ENCODE measurements at regions not wholly inside any gene's neighbourhood (a gene's known extent, or its start where the extent isn't known, plus 50 kb on each side); places are given as distances from the start of the nearest gene placed in this dataset.

DNA sequence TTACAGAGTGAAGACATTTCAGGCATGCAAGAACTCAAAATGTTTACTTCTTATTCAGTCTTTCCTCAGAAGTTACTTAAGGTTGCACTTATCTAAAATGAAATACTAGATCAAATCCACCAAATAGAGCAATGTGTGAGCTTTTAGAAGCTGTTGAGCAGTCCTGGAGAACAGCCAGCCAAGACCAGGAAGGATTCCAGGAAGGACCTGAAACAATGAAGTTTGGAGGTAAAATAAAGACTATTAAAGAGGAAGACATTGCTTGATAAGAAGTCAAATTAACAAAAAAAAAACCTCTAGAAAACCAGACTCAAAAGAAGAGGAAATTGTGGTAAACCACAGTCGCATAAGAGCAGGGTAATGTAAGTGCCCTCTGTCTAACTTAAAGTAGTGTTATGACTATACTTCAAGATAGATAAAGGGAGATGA is 156.2 kb upstream of the S1PR3 start:
- in situ Hi-C loops (cut with HindIII; ENCODE audit: low pct_unique_long_range_greater_than_20kb, low sequenced_read_pairs): no loop called here
- TF ChIP-seq POLR2AphosphoS5 (IDR thresholded peaks at IDR 0.05; ENCODE audit: low read depth, low read length) (no peak), TCF7L2 (IDR thresholded peaks at IDR 0.05; ENCODE audit: low read depth, low read length) (no peak), REST (IDR thresholded peaks at IDR 0.05; ENCODE audit: insufficient read depth in 1 of 2, low read depth in 2 of 2, low read length in 1 of 2) (no peak)

DNA sequence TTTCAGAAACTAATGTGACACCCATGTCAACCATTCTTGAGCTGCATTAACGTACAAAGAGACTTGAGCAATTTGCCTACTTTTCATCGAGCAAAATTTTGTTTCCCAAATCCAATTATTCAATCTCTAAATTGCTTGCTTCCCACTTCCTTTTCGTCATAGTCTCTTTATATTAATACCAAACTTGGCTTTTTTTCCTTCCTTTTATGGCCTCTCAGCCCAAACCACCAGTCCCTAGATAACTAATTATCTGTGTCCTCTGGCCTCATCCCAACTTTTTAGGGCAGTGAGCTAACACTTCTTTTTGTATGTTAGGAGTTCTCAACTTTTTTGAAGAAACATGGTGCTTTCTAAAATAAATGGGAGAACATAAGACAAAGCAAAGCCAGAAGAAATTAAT is 155.5 kb upstream of the S1PR3 start:
- Histone ChIP-seq H3K4me1 (ENCODE audit: control insufficient read depth, insufficient read depth, low read length) (no peaks in the 10 kb centered on the region), H3K27ac (ENCODE audit: low read length) (no peak overlapping the region), H3K9me3 (ENCODE audit: control insufficient read depth, insufficient read depth, low read depth, low read length) (no peaks in the 10 kb centered on the region), H3K4me3 (ENCODE audit: low read depth in 2 of 2, low read length in 2 of 2) (no peak overlapping the region), H3K36me3 (ENCODE audit: control insufficient read depth, insufficient read depth, low read length) (no peaks in the 10 kb centered on the region), H3K27me3 (ENCODE audit: control insufficient read depth, insufficient read depth, low read length) (no peaks in the 10 kb centered on the region)
- POLR2A ChIA-PET: no interaction called here
- intact Hi-C loops (cut with micrococcal nuclease; ENCODE audit: unreplicated experiment): no loop called here
- DNase-seq (ENCODE audit: low read depth, low spot score) (no peak), ATAC-seq (no peak)
- in situ Hi-C loops (cut with HindIII; ENCODE audit: low pct_unique_long_range_greater_than_20kb, low sequenced_read_pairs): no loop called here
- CTCF ChIA-PET: no interaction called here
- BruUV-seq (replicated peaks): no TSS peak
- TF ChIP-seq POLR2AphosphoS5 (IDR thresholded peaks at IDR 0.05; ENCODE audit: low read depth, low read length): no peak
- no peak for TF ChIP-seq SIN3A (IDR thresholded peaks at IDR 0.05; ENCODE audit: borderline replicate concordance, insufficient read depth, low read depth, low read length)
- TF ChIP-seq REST (IDR thresholded peaks at IDR 0.05; ENCODE audit: insufficient read depth in 1 of 2, low read depth in 2 of 2, low read length in 1 of 2): no peak
- TF ChIP-seq TCF7L2 (IDR thresholded peaks at IDR 0.05; ENCODE audit: low read depth, low read length): no peak
- TF ChIP-seq, protein P1, sequence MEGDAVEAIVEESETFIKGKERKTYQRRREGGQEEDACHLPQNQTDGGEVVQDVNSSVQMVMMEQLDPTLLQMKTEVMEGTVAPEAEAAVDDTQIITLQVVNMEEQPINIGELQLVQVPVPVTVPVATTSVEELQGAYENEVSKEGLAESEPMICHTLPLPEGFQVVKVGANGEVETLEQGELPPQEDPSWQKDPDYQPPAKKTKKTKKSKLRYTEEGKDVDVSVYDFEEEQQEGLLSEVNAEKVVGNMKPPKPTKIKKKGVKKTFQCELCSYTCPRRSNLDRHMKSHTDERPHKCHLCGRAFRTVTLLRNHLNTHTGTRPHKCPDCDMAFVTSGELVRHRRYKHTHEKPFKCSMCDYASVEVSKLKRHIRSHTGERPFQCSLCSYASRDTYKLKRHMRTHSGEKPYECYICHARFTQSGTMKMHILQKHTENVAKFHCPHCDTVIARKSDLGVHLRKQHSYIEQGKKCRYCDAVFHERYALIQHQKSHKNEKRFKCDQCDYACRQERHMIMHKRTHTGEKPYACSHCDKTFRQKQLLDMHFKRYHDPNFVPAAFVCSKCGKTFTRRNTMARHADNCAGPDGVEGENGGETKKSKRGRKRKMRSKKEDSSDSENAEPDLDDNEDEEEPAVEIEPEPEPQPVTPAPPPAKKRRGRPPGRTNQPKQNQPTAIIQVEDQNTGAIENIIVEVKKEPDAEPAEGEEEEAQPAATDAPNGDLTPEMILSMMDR (IDR thresholded peaks at IDR 0.05): no peak

More for the DNA sequence above, 156.2 kb upstream of the S1PR3 start:
- ChIA-PET POLR2A (no interaction called here), CTCF (no interaction called here)
- Histone ChIP-seq H3K27ac (ENCODE audit: low read length) (no peak overlapping the region), H3K36me3 (ENCODE audit: control insufficient read depth, insufficient read depth, low read length) (no peaks in the 10 kb centered on the region), H3K4me1 (ENCODE audit: control insufficient read depth, insufficient read depth, low read length) (no peaks in the 10 kb centered on the region), H3K9me3 (ENCODE audit: control insufficient read depth, insufficient read depth, low read depth, low read length) (no peaks in the 10 kb centered on the region), H3K4me3 (ENCODE audit: low read depth in 2 of 2, low read length in 2 of 2) (no peak overlapping the region), H3K27me3 (ENCODE audit: control insufficient read depth, insufficient read depth, low read length) (no peaks in the 10 kb centered on the region)
- no TSS peak for BruUV-seq (replicated peaks)
- ATAC-seq (no peak), DNase-seq (ENCODE audit: low read depth, low spot score) (no peak)
- intact Hi-C loops (cut with micrococcal nuclease; ENCODE audit: unreplicated experiment): no loop called here
